Body of pancreas (tissue), 4 donors: ENCODE measurements at regions not wholly inside any gene's neighbourhood (a gene's known extent, or its start where the extent isn't known, plus 50 kb on each side); places are given as distances from the start of the nearest gene placed in this dataset.

Source experiments
- POLR2A ChIP-seq, 3 donors: fragments of 450-650 bp; IDR thresholded peaks; one replicate each; pipeline ENCODE4 v1.6.1; 2016; ENCODE audit warnings: antibody characterized with exemption in 3 of 3, mild to moderate bottlenecking in 2 of 3
- TF ChIP-seq, protein P1 (sequence below), 7 experiments: fragments of 450-650 bp in 4 of 7; fragments of 200-600 bp in 3 of 7; sonication (generic) in 3 of 7; IDR thresholded peaks; one replicate each; pipeline ENCODE4 v1.5.1; 2016 to 2019; ENCODE audit warnings: antibody characterized with exemption in 7 of 7

DNA sequence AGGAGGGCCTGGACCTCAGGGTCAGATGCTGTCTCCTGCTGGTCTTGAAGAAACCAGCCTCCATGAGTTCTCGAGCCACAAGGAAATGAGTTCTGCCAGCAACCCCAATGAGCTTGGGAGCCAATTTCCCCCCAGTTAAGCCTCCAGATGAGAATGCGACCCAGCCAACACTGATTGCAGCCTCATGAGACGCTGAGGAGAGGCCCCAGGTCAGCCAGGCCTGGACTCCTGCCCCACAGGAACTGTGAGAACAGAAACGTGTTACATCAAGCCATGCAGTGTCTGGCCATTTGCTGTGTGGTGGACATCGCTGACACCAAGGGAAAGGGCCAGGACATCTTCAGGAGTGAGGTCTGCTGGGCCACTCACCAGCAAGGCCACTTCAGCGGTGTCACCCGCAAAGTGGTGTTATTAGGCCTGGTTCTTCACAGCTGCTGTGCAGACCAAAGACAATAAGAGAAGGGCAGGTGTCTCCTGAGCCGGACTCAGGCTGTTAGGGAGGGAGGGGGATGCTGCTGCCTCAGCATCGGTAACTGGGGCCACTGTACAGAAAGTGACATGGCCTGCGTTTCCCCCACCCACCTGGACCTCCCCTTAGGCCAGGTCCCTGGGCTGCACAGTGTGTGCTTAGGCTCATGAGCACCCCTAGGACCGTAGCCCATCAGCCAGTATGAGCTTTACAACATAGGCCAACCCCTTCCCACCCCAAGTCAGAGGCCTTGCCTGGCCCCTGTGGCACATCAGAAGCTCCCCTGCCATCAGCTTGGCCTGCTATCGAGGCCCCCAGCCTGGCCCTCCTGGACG, 272.4 kb upstream of the RTL1 start:
- TF ChIP-seq, protein P1, sequence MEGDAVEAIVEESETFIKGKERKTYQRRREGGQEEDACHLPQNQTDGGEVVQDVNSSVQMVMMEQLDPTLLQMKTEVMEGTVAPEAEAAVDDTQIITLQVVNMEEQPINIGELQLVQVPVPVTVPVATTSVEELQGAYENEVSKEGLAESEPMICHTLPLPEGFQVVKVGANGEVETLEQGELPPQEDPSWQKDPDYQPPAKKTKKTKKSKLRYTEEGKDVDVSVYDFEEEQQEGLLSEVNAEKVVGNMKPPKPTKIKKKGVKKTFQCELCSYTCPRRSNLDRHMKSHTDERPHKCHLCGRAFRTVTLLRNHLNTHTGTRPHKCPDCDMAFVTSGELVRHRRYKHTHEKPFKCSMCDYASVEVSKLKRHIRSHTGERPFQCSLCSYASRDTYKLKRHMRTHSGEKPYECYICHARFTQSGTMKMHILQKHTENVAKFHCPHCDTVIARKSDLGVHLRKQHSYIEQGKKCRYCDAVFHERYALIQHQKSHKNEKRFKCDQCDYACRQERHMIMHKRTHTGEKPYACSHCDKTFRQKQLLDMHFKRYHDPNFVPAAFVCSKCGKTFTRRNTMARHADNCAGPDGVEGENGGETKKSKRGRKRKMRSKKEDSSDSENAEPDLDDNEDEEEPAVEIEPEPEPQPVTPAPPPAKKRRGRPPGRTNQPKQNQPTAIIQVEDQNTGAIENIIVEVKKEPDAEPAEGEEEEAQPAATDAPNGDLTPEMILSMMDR (IDR thresholded peaks at IDR 0.05), result no peak
- no peak for TF ChIP-seq POLR2A (IDR thresholded peaks at IDR 0.05)
